A204.1 (cell line): ENCODE measurements at regions not wholly inside any gene's neighbourhood (a gene's known extent, or its start where the extent isn't known, plus 50 kb on each side); places are given as distances from the start of the nearest gene placed in this dataset.

Experiments
- FAIRE-seq: peaks from 2 replicates; lab custom pipeline; 2012; peaks lifted over from hg19 to GRCh38; lab: Jason Lieb, UNC

DNA sequence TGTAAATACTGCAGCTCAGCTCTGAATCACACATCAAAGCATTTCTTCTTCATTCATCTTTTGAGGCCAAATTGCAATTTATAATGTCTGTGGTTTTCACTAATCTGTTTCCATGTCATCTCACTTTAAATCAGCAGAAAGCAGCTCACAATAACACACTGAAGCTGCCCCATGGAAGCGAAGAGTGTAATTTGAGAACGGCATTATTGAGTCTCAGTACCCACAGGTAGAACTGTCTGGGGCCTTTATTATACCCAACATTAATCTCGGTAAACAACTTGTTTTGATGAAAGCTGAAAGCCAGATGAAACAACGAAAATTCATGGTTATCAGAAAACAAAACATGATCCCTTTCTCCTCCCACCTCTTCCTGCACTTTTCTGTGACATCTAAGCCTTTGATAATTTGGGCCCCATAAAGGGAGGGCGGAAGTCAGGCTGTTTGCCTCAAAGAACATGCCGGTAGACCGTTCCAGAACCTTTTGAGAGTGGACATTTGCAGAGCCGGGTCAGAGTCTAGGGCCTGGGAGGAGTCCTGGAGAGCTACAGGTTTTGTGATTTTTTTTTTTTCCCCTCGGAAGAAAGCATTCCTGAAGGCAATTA lies 68.2 kb upstream of the SESN3 start:
- no peak for FAIRE-seq

- FAIRE-seq = no peak
Measured at GRCh38 chr11:95297680-95298452, 66.9 kb upstream of the SESN3 start.

DNA sequence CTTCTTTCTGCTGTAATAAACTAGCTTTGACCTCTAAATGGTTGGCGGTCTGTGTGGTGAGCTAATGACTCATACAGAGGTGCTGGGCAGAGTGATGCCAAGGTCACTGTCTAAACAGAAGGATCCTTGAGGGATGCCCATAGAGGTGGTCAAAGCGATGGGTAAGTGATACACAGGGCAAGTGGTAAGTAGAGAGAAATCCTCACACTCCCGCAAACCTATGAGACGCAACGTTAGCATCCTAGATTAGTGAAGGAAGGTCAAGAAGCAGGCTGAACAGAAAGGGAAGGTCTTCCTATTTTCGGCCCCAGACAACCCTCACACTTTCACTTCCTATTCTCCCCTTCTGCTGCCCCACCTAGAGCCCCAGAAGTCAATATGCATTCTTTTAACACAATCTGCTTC lies 65.6 kb upstream of the SESN3 start:
- FAIRE-seq = no peak

GRCh38 chr11:95296165-95296564 lies 65.2 kb upstream of the SESN3 start:
- no peak for FAIRE-seq

- FAIRE-seq = no peak
Measured at GRCh38 chr11:95295382-95296149, 64.6 kb upstream of the SESN3 start.

- no peak for FAIRE-seq
Measured at GRCh38 chr11:95294701-95295100, 63.7 kb upstream of the SESN3 start.

DNA sequence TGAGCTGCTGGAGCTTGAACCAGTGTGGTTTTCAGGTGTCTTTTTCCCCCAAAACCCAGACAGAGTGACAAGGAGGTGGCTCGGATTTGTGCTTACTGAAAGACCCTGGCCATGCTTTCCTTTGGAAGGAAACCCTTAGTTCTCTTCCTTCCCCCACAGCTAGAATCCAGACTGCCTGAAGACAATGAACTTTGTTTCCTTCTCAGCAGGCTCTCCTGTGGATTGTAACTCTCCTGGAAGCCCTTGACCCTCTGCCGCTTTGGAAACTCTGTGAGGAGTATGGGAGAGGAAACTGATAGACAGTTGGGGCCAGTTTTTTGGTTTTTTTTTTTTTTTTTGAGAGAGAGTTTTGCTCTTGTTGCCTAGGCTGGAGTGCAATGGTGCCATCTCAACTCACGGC lies 62.1 kb upstream of the SESN3 start:
- FAIRE-seq = no peak

GRCh38 chr11:95291946-95292345 lies 60.9 kb upstream of the SESN3 start:
- no peak for FAIRE-seq

DNA sequence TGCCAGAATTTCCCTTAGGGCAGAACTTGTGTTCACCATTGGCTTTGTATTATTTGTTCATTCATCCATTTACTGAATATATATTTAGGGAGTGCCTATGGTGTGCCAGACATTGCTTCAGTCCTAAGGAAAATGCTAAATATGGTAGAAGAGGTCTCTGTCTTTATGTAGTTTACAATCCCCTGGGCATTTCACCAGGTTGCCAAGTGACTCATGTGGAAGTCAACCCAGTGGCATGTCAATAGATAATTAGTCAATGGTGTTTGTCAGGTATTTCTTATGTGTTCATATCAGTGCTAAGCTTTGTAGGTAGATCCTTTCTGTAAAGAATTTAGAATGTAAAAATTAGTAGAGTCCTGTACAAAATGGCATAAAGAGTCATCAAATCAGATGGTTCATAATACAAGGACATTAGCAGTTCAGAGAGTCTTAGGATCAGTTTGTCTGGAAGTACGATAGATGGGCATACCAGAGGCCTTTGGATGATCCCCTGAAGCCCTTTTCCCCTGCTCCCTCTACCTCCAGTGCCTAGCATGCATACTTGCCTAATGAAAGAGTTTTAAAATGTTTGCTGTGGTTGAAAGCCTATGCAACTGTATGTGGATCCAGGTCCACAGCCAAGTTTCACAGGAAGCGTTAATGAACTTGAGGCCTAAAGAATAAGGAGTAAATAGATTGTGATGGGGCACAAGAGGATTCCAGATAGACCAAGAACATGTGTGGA lies 58.5 kb upstream of the SESN3 start:
- no peak for FAIRE-seq

DNA sequence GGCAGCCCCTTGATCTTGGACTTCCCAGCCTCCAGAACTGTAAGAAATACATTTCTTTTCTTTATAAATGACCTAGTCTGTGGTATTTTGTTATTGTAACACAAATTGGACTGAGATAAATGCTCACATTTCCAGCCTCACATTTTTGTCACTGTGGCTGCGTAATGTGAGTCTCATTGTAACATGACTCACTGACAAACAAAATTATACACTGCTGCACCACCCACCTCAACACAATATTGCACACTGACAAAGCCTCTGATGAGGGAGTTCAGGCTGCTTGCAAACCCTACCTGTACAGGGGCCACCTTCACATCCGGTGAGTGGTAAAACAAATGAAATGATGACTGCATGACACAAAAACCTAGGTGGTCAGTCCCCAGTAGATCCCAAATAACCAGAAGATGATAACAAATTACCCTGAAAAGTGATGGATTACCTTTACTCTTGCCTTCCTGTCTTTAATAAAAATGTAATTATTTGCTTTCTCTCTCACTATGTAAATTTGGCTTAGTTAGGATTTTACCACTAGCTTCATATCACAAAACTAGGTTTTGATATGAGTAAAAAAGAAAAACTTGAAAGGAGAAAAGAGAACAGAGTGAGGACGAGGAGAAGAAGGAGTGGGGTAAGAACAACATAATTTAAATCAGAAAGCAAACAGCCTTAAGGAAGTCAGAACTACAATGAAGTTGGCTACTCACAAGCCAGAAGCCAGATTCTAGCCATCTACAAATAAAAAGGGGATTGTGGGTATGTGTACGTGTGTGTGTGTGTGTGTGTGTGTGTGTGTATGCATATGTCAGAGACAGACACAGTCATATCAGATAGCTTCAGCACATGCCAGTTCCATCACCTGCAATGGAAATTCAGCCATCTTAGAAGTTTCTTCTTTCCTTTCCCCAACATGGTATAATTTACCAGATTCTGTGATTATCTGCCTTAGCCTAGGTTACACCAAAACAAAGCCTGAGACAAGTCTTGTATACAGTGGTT lies 53.4 kb upstream of the SESN3 start:
- FAIRE-seq = no peak

- no peak for FAIRE-seq
Measured at GRCh38 chr11:95283650-95284049, 52.6 kb upstream of the SESN3 start.

DNA sequence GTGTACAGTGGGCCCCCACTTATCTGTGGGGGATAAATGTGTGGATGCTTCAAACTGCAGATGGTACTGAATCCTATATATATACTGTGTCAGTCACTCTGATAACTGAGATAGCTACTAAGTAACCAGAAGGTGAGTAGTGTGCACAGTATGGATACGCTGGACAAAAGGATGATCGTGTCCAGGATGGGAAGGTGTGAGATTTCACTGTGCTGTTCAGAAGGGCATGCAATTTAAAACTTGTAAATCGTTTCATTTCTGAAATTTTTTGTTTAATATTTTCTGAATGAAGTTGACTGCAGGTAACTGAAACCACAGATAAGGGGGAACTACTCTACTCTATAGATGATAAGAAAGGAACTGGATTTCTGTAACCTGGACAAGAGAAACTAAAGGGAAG lies 52.1 kb upstream of the SESN3 start:
- no peak for FAIRE-seq

DNA sequence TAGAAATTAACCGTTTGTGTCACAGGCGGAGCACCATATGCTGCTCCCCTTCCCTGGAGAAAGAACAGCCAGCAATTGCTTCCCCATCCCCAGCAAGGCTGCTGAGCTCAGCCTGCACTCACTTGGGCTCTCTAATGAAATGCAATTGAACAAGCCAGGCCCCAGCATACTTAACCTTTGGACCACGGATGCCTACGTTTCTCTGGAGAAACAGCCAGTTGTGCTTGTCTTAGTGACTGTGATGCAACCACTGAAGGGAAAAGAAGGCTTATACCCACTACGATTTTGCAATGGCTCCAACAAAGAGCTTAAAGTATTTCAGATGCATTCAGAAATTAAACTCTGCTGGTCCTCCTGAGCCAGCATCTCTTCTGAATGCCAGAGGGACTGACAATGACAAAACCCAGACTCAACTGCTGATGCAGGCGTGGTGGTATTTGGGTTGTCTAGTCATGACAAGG lies 51.3 kb upstream of the SESN3 start:
- FAIRE-seq = no peak
